HCT116 (cell line): ENCODE measurements at regions not wholly inside any gene's neighbourhood (a gene's known extent, or its start where the extent isn't known, plus 50 kb on each side); places are given as distances from the start of the nearest gene placed in this dataset.

ENCODE experiments used
- ATAC-seq: fragments of 200-7000 bp; cut with Tn5 transposase; 2 replicates; pipeline ENCODE4 v1.9.1; 2020; ENCODE audit warnings: mild to moderate bottlenecking, moderate library complexity
- BruUV-seq: library from RNA; stranded (reverse); fragments of 400-500 nt; replicated peaks from 2 replicates; lab custom pipeline; 2021; lab: Mats Ljungman, UMichigan
- CTCF ChIA-PET: fragments of 300-600 bp; sonication (Branson Sonifier 250); formaldehyde crosslinking; loops from one replicate; lab custom pipeline; 2021; ENCODE audit warnings: antibody characterized with exemption; lab: Charles Lee
- POLR2A ChIA-PET: fragments of 300-600, 350-600 bp; sonication (Branson Sonifier 250); formaldehyde crosslinking; loops from one replicate; lab custom pipeline; 2021; ENCODE audit warnings: antibody characterized with exemption; lab: Charles Lee
- RAD21 ChIA-PET, 2 experiments: fragments of 300-600 bp; sonication (Branson Sonifier 250); formaldehyde crosslinking; loops; one replicate each; lab custom pipeline; 2023; ENCODE audit warnings: low total read pairs in 2 of 2; ENCODE audit not compliant: uncharacterized antibody in 2 of 2, unreplicated experiment in 2 of 2, low non-redundant PET in 1 of 2; lab: Charles Lee
- DNase-seq: peaks from one replicate; pipeline ENCODE4 v3.0.0-alpha.2; 2010; ENCODE audit warnings: low read depth, low spot score
- H2AFZ ChIP-seq: fragments of 200-600 bp; shearing (Covaris generic), sonication (generic); 2 replicates; pipeline ENCODE4 v1.6.1; 2017; ENCODE audit warnings: low read depth, mixed run types, mixed read lengths, antibody characterized with exemption, low read length; ENCODE audit not compliant: poor library complexity, severe bottlenecking
- H3K27ac ChIP-seq: 2 replicates; pipeline ENCODE4 v1.5.1; 2012; ENCODE audit warnings: low read depth, low read length
- H3K27me3 ChIP-seq: fragments of 200-600 bp; sonication (generic); 2 replicates; pipeline ENCODE4 v1.6.1; 2016; ENCODE audit warnings: mixed run types, low read length, mixed read lengths; ENCODE audit not compliant: insufficient read depth
- H3K36me3 ChIP-seq, 2 experiments: fragments of 200-500 bp in 1 of 2; fragments of 200-600 bp in 1 of 2; sonication (Bioruptor generic) in 1 of 2; sonication (generic) in 1 of 2; 2 replicates each; pipeline versions ENCODE4 v1.5.1 to v1.6.1; 2014 to 2016; ENCODE audit warnings: low read length in 2 of 2, inconsistent platforms in 1 of 2, mixed read lengths in 1 of 2, mixed run types in 1 of 2; ENCODE audit not compliant: insufficient read depth in 2 of 2, control insufficient read depth in 1 of 2
- H3K4me1 ChIP-seq, 2 experiments: fragments of 200-600 bp in 1 of 2; sonication (generic) in 1 of 2; 2 replicates each; pipeline versions ENCODE4 v1.5.1 to v1.6.1; 2012 to 2017; ENCODE audit warnings: low read length in 2 of 2, inconsistent platforms in 1 of 2, mild to moderate bottlenecking in 1 of 2, mixed read lengths in 1 of 2, mixed run types in 1 of 2, moderate library complexity in 1 of 2; ENCODE audit not compliant: insufficient read depth in 2 of 2, control insufficient read depth in 1 of 2
- H3K4me2 ChIP-seq: fragments of 200-600 bp; sonication (generic); 2 replicates; pipeline ENCODE4 v1.6.1; 2017; ENCODE audit warnings: mixed run types, low read length, mixed read lengths
- H3K4me3 ChIP-seq, 2 experiments: fragments of 200-600 bp in 1 of 2; sonication (generic) in 1 of 2; replicated peaks in 1 of 2; 2 replicates each; pipeline ENCODE4 v1.5.1; 2011 to 2016; ENCODE audit warnings: low read length in 2 of 2, control low read depth in 1 of 2, low read depth in 1 of 2, mild to moderate bottlenecking in 1 of 2, mixed read lengths in 1 of 2, mixed run types in 1 of 2
- H3K79me2 ChIP-seq: fragments of 200-600 bp; sonication (generic); 2 replicates; pipeline ENCODE4 v1.6.1; 2017; ENCODE audit warnings: mild to moderate bottlenecking, mixed run types, low read length, moderate library complexity, mixed read lengths; ENCODE audit not compliant: insufficient read depth
- H3K9ac ChIP-seq: fragments of 200-600 bp; sonication (generic); 2 replicates; pipeline ENCODE4 v1.6.1; 2016; ENCODE audit warnings: low read length, mixed read lengths
- H3K9me2 ChIP-seq: fragments of 200-600 bp; sonication (generic), shearing (Covaris generic); 2 replicates; pipeline ENCODE4 v1.6.1; 2017; ENCODE audit warnings: mixed run types, mild to moderate bottlenecking, moderate library complexity; ENCODE audit not compliant: insufficient read depth
- H3K9me3 ChIP-seq, 2 experiments: fragments of 200-500 bp in 1 of 2; fragments of 200-600 bp in 1 of 2; sonication (Bioruptor generic) in 1 of 2; sonication (generic) in 1 of 2; 2 replicates each; pipeline ENCODE4 v1.6.1; 2014 to 2017; ENCODE audit warnings: low read length in 2 of 2, mixed read lengths in 2 of 2, inconsistent platforms in 1 of 2, low read depth in 1 of 2, mild to moderate bottlenecking in 1 of 2, mixed run types in 1 of 2, moderate library complexity in 1 of 2; ENCODE audit not compliant: control insufficient read depth in 1 of 2, insufficient read depth in 1 of 2
- H4K20me1 ChIP-seq: fragments of 200-600 bp; sonication (generic), shearing (Covaris generic); 2 replicates; pipeline ENCODE4 v1.6.1; 2017; ENCODE audit warnings: mixed run types, mild to moderate bottlenecking, moderate library complexity; ENCODE audit not compliant: insufficient read depth
- CEBPB ChIP-seq: IDR thresholded peaks from 2 replicates; pipeline ENCODE4 v1.6.1; 2012; ENCODE audit warnings: low read depth
- CTCF ChIP-seq, 3 experiments: fragments of 200-600 bp in 1 of 3; sonication (generic) in 1 of 3; IDR thresholded peaks in 2 of 3; conservative IDR thresholded peaks in 1 of 3; 2 replicates each; pipeline ENCODE4 v1.5.1; 2012 to 2017; ENCODE audit warnings: low read depth in 2 of 3, low read length in 2 of 3, antibody characterized with exemption in 1 of 3, borderline replicate concordance in 1 of 3, control low read depth in 1 of 3, mild to moderate bottlenecking in 1 of 3, mixed read lengths in 1 of 3, mixed run types in 1 of 3, moderate library complexity in 1 of 3; ENCODE audit not compliant: insufficient read depth in 1 of 3
- EGR1 ChIP-seq: IDR thresholded peaks from 2 replicates; pipeline ENCODE4 v1.6.1; 2012; ENCODE audit warnings: low read depth
- EZH2phosphoT487 ChIP-seq: fragments of 200-600 bp; IDR thresholded peaks from 2 replicates; pipeline ENCODE4 v1.6.1; 2018; ENCODE audit warnings: antibody characterized with exemption, borderline replicate concordance
- FOSL1 ChIP-seq: IDR thresholded peaks from 2 replicates; pipeline ENCODE4 v1.6.1; 2012; ENCODE audit warnings: low read depth
- JUND ChIP-seq: IDR thresholded peaks from 2 replicates; pipeline ENCODE4 v1.6.1; 2012
- POLR2A ChIP-seq: IDR thresholded peaks from 2 replicates; pipeline ENCODE4 v1.7.0; 2011; ENCODE audit warnings: borderline replicate concordance; ENCODE audit not compliant: insufficient read depth, insufficient read length; ENCODE audit errors: extremely low read depth
- POLR2AphosphoS5 ChIP-seq: IDR thresholded peaks from 2 replicates; pipeline ENCODE4 v1.6.1; 2011; ENCODE audit warnings: mild to moderate bottlenecking, low read depth, low read length, moderate library complexity
- SIN3A ChIP-seq: IDR thresholded peaks from 2 replicates; pipeline ENCODE4 v1.6.1; 2012; ENCODE audit warnings: low read depth
- SP1 ChIP-seq: IDR thresholded peaks from 2 replicates; pipeline ENCODE4 v1.6.1; 2012; ENCODE audit warnings: low read depth
- SRF ChIP-seq: IDR thresholded peaks from 2 replicates; pipeline ENCODE4 v1.6.1; 2012; ENCODE audit warnings: low read depth
- TCF7L2 ChIP-seq: IDR thresholded peaks from 2 replicates; pipeline ENCODE4 v1.7.0; 2011; ENCODE audit warnings: borderline replicate concordance, inconsistent platforms; ENCODE audit not compliant: insufficient read depth, insufficient read length; ENCODE audit errors: extremely low read depth
- intact Hi-C: fragments of 100-400 bp; cut with micrococcal nuclease; formaldehyde crosslinking; loops from 2 replicates; pipeline ENCODE4 v1.10.0; 2022

GRCh38 chr3:107947203-107947602 lies 143.6 kb downstream of the CD47 start:
- CTCF ChIA-PET, result interaction anchor here (1.4 kb wide), 1 partner anchor 9 kb away, joined by 4 read pairs; no protein-coding TSS in a partner anchor

More at GRCh38 chr3:107947203-107947602, 143.6 kb downstream of the CD47 start:
- ChIA-PET POLR2A (no interaction called here), RAD21 (no interaction called here)
- Histone ChIP-seq H3K27ac (no peak overlapping the region), H2AFZ (no peak overlapping the region), H3K79me2 (no peaks in the 10 kb centered on the region), H3K4me3 (no peak overlapping the region), H3K4me2 (no peak overlapping the region), H3K36me3 (no peaks in the 10 kb centered on the region), H3K9me3 (no peaks in the 10 kb centered on the region), H3K9me2 (no peaks in the 10 kb centered on the region), H3K9ac (no peak overlapping the region), H4K20me1 (no peaks in the 10 kb centered on the region), H3K4me1 (no peaks in the 10 kb centered on the region), H3K27me3 (no peaks in the 10 kb centered on the region)
- TF ChIP-seq SRF (no peak), POLR2A (no peak), CEBPB (no peak), FOSL1 (no peak), POLR2AphosphoS5 (no peak), SIN3A (no peak), JUND (no peak), EGR1 (no peak), CTCF (IDR thresholded peaks at IDR 0.05 in 2 of 3, conservative IDR thresholded peaks at IDR 0.05 in 1 of 3; ENCODE audit: borderline replicate concordance in 1 of 3, insufficient read depth in 1 of 3, low read depth in 2 of 3, low read length in 2 of 3) (no peak), SP1 (no peak), EZH2phosphoT487 (no peak), TCF7L2 (no peak)
- ATAC-seq, result no peak
- DNase-seq, result no peak
- intact Hi-C loops, result no loop called here
- no TSS peak for BruUV-seq
